GM12864 (cell line): ENCODE measurements at regions not wholly inside any gene's neighbourhood (a gene's known extent, or its start where the extent isn't known, plus 50 kb on each side); places are given as distances from the start of the nearest gene placed in this dataset.

ENCODE experiments used
- DNase-seq: peaks from one replicate; pipeline ENCODE4 v3.0.0-alpha.2; 2011; ENCODE audit warnings: low read depth
- H3K4me3 ChIP-seq: 2 replicates; pipeline ENCODE4 v1.5.1; 2011; ENCODE audit warnings: mild to moderate bottlenecking, low read depth, low read length, control low read depth
- TF ChIP-seq, protein P1 (sequence below): IDR thresholded peaks from 2 replicates; pipeline ENCODE4 v1.5.1; 2011; ENCODE audit warnings: low read depth, mild to moderate bottlenecking, moderate library complexity, low read length, control low read depth, inconsistent platforms; ENCODE audit errors: missing control alignments

DNA sequence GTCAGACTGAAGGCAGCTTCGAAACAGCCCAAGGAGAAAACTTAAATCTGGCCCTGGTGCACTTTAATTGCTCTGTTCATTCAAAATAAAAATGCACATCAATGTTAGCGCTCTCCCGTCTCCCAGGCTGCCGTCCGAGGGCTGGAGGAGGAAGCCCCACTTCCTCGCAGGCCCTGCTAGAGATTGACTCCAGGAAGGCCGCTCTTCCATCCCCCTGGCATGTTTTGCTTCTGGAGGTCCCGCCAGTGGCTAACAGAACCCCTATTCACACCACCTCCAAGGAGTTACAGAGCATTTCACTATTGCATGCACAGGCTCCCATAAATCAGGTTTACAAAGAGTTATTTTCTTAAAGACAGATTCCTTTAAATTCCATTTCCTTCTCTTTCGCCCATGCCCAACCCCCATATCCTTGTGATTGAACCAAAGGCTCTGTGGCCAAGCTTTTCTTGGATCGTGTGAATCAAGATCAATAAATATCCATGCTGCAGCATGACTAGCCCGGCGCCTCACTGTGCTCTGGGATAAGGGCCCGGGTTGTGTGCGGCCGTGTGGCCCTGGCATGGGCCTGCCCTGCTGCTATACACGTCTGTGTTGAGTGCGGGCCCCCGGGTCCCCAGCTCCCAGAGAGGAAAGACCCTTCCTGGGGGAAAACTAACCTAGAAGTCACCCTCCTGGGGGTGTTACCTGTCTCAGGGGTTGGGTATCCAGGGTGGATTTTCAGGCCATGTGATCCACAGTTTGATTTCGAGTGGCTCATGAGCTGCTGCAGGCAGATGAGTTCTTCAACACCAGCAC, 118.7 kb upstream of the GDF10 start:
- no peak overlapping the region for H3K4me3 ChIP-seq
- no peak for DNase-seq
- TF ChIP-seq, protein P1, sequence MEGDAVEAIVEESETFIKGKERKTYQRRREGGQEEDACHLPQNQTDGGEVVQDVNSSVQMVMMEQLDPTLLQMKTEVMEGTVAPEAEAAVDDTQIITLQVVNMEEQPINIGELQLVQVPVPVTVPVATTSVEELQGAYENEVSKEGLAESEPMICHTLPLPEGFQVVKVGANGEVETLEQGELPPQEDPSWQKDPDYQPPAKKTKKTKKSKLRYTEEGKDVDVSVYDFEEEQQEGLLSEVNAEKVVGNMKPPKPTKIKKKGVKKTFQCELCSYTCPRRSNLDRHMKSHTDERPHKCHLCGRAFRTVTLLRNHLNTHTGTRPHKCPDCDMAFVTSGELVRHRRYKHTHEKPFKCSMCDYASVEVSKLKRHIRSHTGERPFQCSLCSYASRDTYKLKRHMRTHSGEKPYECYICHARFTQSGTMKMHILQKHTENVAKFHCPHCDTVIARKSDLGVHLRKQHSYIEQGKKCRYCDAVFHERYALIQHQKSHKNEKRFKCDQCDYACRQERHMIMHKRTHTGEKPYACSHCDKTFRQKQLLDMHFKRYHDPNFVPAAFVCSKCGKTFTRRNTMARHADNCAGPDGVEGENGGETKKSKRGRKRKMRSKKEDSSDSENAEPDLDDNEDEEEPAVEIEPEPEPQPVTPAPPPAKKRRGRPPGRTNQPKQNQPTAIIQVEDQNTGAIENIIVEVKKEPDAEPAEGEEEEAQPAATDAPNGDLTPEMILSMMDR: no peak

DNA sequence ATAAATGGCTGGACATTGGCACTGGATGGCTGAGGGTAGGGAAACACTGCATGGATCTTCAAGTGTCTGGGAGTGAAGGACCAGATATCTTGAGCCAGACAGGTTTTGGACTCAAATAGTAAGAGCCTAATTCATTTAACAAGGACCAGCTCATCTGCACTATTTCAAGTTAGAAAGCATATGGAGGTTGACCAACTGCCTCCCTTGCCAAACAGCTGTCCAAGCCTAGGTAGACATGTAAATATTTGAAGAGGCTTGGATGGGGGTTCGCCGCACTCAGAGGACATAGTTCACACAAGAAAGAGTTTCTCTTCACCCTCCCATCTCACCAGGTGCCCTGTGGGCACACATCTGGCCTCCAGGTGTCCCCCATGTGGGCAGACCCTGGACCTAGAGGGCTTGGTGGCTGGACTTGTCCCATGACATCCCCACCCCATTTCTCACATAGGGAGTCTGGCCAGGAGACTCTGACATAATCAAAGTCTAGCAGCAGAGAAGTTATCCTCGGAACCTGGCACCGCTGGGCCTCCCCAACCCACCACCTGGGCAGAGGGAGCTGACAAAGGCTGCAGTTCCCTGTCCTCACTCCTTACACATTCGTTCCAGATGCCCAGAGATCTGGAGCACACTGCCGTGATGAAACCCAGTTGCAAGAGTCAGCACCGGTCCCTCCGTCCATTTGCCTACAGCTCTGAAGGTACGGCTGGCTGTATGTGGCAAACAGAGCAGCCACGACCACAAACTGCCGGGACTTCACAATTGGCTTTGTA, 116.9 kb upstream of the GDF10 start:
- no peak for DNase-seq
- TF ChIP-seq, protein P1: no peak

DNA sequence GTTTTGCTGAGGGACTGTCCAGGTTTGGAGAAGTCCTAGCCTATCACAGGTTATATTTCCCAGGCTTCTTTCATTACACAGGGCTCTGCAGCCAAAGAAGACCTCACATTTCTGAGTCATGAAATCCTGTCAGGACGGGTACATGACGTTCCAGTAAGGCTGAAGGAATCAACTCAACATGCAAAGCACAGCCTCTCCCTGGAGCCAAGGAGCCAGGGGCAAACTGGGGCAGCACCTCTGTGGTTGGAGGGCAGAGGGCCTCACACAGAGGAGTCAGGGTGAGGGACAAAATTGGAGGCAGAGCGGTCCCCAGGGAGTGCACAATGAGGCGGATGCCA, 116.3 kb upstream of the GDF10 start:
- TF ChIP-seq, protein P1: no peak
- no peak overlapping the region for H3K4me3 ChIP-seq
- DNase-seq: no peak

More for the DNA sequence above, 116.9 kb upstream of the GDF10 start:
- no peak overlapping the region for H3K4me3 ChIP-seq

DNA sequence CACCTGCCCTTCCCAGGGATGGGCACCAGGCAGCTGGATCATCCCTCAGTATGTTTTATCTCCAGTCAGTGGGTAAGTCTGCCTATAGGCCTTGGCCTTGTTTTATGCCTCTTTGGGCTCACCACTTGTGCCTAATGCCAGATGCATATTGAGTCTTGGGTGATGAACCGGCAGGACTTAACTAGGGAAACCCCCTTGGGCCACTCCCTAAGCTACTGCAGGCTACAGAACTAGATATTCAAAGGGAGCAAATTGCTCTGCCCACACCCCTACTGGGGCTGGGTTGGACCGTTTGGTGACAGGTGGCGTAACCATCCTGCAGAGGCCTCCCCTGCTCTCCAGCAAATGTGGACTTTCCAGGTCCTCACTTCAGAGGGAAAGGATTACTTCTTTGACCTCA, 115.7 kb upstream of the GDF10 start:
- H3K4me3 ChIP-seq: no peak overlapping the region
- TF ChIP-seq, protein P1: no peak
- no peak for DNase-seq

DNA sequence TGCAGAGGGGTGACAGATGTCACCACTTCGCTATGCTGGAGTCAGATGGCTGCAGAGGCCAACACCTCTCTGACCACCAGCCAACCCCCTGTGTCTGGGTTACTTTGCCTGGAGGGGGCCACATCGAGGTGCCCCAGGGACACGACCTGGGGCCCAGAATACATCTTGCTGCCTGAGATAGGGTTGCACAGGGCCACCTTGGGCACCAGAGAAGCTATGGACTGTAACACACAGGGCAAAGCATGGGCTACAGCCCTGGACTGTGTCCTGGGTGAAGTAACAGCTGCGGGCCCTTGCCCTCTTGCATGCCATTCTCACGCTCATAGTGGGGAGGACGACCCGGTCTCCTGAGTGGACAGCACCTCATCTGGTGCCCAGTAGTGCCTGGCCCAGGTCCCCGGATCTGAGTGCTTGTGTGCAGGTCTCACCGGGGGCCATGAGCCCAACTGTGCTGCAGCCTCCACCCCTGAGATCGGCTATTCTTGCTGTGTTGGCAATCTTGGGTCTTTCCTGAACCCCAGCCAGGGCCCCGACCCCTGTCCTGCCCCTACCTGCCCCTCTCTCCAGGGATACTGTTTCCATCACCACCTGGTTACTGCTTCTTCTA, 115.2 kb upstream of the GDF10 start:
- TF ChIP-seq, protein P1: no peak
- no peak for DNase-seq
- no peak overlapping the region for H3K4me3 ChIP-seq

DNA sequence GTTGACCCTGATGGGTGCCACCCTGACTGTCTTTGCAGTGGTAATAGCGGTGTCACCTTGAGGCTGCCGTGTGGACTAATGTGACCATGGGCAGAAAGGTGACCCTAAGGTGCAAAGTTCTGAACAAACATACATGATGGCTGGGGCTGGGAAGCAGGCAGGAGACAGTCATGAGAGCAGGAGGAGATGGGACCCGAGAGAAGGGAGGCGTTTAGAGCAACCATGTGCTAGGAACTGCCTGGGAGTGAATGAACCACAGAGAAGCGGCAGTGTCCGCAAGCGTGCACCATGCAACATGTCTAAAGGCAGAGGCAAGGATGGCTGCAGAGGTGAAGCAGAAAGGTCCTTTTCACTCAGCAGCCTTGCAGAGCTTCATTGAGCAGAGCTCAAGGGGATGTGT, 113.1 kb upstream of the GDF10 start:
- H3K4me3 ChIP-seq: no peak overlapping the region
- TF ChIP-seq, protein P1: no peak
- no peak for DNase-seq
